Sigmoid colon (tissue), 6 donors: ENCODE measurements at regions not wholly inside any gene's neighbourhood (a gene's known extent, or its start where the extent isn't known, plus 50 kb on each side); places are given as distances from the start of the nearest gene placed in this dataset.

Experiments used
- DNase-seq: peaks from one replicate; pipeline ENCODE4 v3.0.0-alpha.2; 2019
- H3K27ac ChIP-seq, 4 donors: fragments of 200-600 bp; sonication (generic); one replicate each; pipeline ENCODE4 v1.5.1; 2016 to 2019; ENCODE audit warnings: mild to moderate bottlenecking in 1 of 4
- H3K27me3 ChIP-seq, 3 donors: fragments of 200-600 bp; sonication (generic); one replicate each; pipeline ENCODE4 v1.5.1; 2019; ENCODE audit warnings: mild to moderate bottlenecking in 1 of 3
- H3K36me3 ChIP-seq, 4 donors: fragments of 200-600 bp; sonication (generic); one replicate each; pipeline ENCODE4 v1.5.1; 2016 to 2019
- H3K4me1 ChIP-seq, 4 donors: fragments of 200-600 bp; sonication (generic); one replicate each; pipeline ENCODE4 v1.5.1; 2017 to 2019
- H3K4me3 ChIP-seq, 4 donors: fragments of 200-600 bp; sonication (generic); one replicate each; pipeline ENCODE4 v1.5.1; 2017 to 2019; ENCODE audit warnings: mild to moderate bottlenecking in 2 of 4, moderate library complexity in 1 of 4
- H3K9me3 ChIP-seq, 4 donors: fragments of 200-600 bp in 3 of 4; sonication (generic) in 3 of 4; one replicate each; pipeline versions ENCODE4 v1.5.1 to v1.6.1; 2013 to 2019
- EP300 ChIP-seq, 4 donors: sonication (generic); formaldehyde crosslinking; IDR thresholded peaks; one replicate each; pipeline ENCODE4 v1.6.1; 2017; ENCODE audit warnings: antibody characterized with exemption in 4 of 4
- POLR2A ChIP-seq, 2 donors: fragments of 450-650 bp; IDR thresholded peaks; one replicate each; pipeline ENCODE4 v1.6.1; 2016; ENCODE audit warnings: antibody characterized with exemption in 2 of 2, mild to moderate bottlenecking in 2 of 2, moderate library complexity in 2 of 2
- POLR2AphosphoS5 ChIP-seq, 4 donors: sonication (generic); formaldehyde crosslinking; IDR thresholded peaks; one replicate each; pipeline ENCODE4 v1.6.1; 2017; ENCODE audit warnings: antibody characterized with exemption in 4 of 4
- WGBS, 2 donors: extraction: QIAGEN DNeasy Blood & Tissue Kit; methylation state at CpG; one replicate each; pipeline ENCODE4 v1.1.7; 2013; 5-methylcytosine and 5-hydroxymethylcytosine counted together
- intact Hi-C: fragments of 100-400 bp; cut with DNase I; formaldehyde crosslinking; loops from one replicate; pipeline ENCODE4 v1.15.1; 2023
- TF ChIP-seq, protein P1 (sequence below), 4 experiments: fragments of 450-650 bp in 3 of 4; fragments of 200-600 bp in 1 of 4; IDR thresholded peaks; one replicate each; pipeline ENCODE4 v1.5.1; 2016 to 2019; ENCODE audit warnings: antibody characterized with exemption in 4 of 4, mild to moderate bottlenecking in 3 of 4, moderate library complexity in 2 of 4
- donor health status: healthy with polysubstance abuse.
- donor health status: healthy.

DNA sequence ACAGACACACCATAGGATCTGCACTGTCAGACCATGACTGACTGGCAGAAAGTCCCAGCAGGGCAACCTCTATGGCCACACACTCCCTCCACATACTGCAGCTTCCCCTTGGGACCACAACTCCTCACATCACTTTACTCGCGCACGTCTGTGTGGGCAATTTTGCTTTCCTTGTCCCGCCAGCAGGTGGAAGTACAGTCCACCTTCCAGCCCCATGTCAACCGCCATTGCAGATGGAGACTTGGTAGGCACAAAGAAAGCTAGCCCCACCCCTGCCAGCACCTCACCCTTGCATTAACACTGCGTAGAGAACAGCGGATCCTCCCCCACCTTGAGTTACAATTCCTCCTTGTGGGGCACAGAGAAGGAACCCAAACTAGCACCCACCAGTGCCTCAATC is 74.4 kb upstream of the NAP1L2 start:
- no peak for DNase-seq
- no peak overlapping the region for H3K27ac ChIP-seq
- TF ChIP-seq POLR2AphosphoS5 (IDR thresholded peaks at IDR 0.05) = no peak
- no peak for TF ChIP-seq EP300 (IDR thresholded peaks at IDR 0.05)
- TF ChIP-seq POLR2A (IDR thresholded peaks at IDR 0.05) = no peak
- TF ChIP-seq, protein P1, sequence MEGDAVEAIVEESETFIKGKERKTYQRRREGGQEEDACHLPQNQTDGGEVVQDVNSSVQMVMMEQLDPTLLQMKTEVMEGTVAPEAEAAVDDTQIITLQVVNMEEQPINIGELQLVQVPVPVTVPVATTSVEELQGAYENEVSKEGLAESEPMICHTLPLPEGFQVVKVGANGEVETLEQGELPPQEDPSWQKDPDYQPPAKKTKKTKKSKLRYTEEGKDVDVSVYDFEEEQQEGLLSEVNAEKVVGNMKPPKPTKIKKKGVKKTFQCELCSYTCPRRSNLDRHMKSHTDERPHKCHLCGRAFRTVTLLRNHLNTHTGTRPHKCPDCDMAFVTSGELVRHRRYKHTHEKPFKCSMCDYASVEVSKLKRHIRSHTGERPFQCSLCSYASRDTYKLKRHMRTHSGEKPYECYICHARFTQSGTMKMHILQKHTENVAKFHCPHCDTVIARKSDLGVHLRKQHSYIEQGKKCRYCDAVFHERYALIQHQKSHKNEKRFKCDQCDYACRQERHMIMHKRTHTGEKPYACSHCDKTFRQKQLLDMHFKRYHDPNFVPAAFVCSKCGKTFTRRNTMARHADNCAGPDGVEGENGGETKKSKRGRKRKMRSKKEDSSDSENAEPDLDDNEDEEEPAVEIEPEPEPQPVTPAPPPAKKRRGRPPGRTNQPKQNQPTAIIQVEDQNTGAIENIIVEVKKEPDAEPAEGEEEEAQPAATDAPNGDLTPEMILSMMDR (IDR thresholded peaks at IDR 0.05) = no peak
- 80 to 81% methylated on average over 7 of the region's 7 CpGs for WGBS, 2 donors
- no peaks in the 10 kb centered on the region for H3K4me1 ChIP-seq
- intact Hi-C loops = no loop called here
- H3K36me3 ChIP-seq = no peaks in the 10 kb centered on the region
- no peaks in the 10 kb centered on the region for H3K9me3 ChIP-seq
- H3K27me3 ChIP-seq = no peaks in the 10 kb centered on the region
- H3K4me3 ChIP-seq = no peak overlapping the region

DNA sequence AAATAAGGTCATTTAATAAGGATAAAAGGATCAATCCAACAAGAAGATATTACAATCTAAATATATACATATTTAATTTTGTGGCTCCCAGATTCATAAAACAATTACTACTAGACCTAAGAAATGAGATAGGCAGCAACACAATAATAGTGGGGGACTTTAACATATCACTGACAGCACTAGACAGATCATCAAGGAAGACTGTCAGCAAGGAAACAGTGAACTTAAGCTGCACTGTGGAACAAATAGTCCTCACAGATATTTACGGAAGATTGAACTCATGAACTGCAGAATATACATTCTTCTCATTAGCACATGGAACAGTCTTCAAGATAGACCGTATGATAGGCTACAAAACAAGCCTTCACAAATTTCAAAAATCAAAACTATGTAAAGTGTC is 56.1 kb upstream of the NAP1L2 start:
- Histone ChIP-seq H3K4me3 (no peak overlapping the region), H3K27me3 (no peaks in the 10 kb centered on the region), H3K36me3 (no peaks in the 10 kb centered on the region), H3K27ac (no peak overlapping the region), H3K4me1 (no peaks in the 10 kb centered on the region), H3K9me3 (no peaks in the 10 kb centered on the region)
- intact Hi-C loops = no loop called here
- 77 to 91% methylated on average over 2 of the region's 2 CpGs for WGBS, 2 donors
- no peak for DNase-seq
- no peak for TF ChIP-seq EP300 (IDR thresholded peaks at IDR 0.05)
- no peak for TF ChIP-seq POLR2AphosphoS5 (IDR thresholded peaks at IDR 0.05)
- TF ChIP-seq, protein P1 (IDR thresholded peaks at IDR 0.05) = no peak
- no peak for TF ChIP-seq POLR2A (IDR thresholded peaks at IDR 0.05)

GRCh38 chrX:73268463-73268862 is 53.8 kb upstream of the NAP1L2 start:
- 77 to 90% methylated on average over 1 of the region's 1 CpG for WGBS, 2 donors
- Histone ChIP-seq H3K4me1 (no peaks in the 10 kb centered on the region), H3K36me3 (no peaks in the 10 kb centered on the region), H3K27ac (no peak overlapping the region), H3K9me3 (no peaks in the 10 kb centered on the region), H3K4me3 (no peak overlapping the region), H3K27me3 (no peaks in the 10 kb centered on the region)
- intact Hi-C loops = no loop called here
- TF ChIP-seq POLR2A (IDR thresholded peaks at IDR 0.05) (no peak), POLR2AphosphoS5 (IDR thresholded peaks at IDR 0.05) (no peak), EP300 (IDR thresholded peaks at IDR 0.05) (no peak)
- TF ChIP-seq, protein P1 (IDR thresholded peaks at IDR 0.05) = no peak
- no peak for DNase-seq

DNA sequence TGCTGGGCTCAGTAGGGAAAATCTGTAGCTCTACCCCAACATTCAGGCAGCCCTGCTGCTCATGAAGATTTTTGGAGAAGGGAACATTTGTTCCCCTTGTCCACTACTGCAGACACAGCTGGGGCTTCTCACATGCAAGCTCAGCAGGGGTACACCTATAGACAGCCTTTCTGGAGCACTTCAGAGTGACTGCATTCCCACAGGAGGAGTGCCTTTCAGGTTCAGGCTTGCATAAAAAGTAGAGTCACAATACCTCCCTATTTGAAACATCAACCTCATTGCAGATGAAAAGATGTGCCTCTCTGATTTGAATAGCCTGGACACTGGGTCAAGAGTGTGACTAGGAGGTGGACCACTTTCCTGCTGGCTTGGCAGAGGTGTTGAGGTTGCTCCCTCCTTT is 53.3 kb upstream of the NAP1L2 start:
- no peaks in the 10 kb centered on the region for H3K36me3 ChIP-seq
- no peaks in the 10 kb centered on the region for H3K4me1 ChIP-seq
- no peaks in the 10 kb centered on the region for H3K9me3 ChIP-seq
- intact Hi-C loops = no loop called here
- no peak overlapping the region for H3K4me3 ChIP-seq
- TF ChIP-seq POLR2AphosphoS5 (IDR thresholded peaks at IDR 0.05) (no peak), POLR2A (IDR thresholded peaks at IDR 0.05) (no peak), EP300 (IDR thresholded peaks at IDR 0.05) (no peak)
- TF ChIP-seq, protein P1 (IDR thresholded peaks at IDR 0.05) = no peak
- no peaks in the 10 kb centered on the region for H3K27me3 ChIP-seq
- DNase-seq = no peak
- H3K27ac ChIP-seq = no peak overlapping the region

DNA sequence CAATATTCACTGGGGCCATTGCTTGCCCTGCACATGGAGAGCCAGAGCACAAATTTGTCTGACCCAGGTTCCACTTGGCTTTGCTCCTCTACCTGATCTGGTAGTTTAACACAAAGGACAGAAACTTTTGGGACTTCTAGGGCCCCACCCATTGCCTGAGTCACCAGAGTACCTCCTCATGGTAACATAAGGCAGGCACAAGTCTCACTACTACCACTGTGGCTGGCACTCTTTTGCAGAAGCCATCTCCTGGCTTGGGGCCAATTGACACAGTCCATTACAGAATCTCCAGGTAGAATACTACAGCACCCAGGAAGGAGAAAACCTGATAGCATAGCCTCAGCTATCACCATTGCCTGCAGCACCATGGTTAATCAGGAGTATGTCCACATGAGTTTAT is 52.6 kb upstream of the NAP1L2 start:
- TF ChIP-seq POLR2AphosphoS5 (IDR thresholded peaks at IDR 0.05) = no peak
- no peak for TF ChIP-seq POLR2A (IDR thresholded peaks at IDR 0.05)
- TF ChIP-seq EP300 (IDR thresholded peaks at IDR 0.05) = no peak
- TF ChIP-seq, protein P1 (IDR thresholded peaks at IDR 0.05) = no peak
- no peaks in the 10 kb centered on the region for H3K9me3 ChIP-seq
- H3K27ac ChIP-seq = no peak overlapping the region
- no peak for DNase-seq
- intact Hi-C loops = no loop called here
- no peak overlapping the region for H3K4me3 ChIP-seq
- H3K4me1 ChIP-seq = no peaks in the 10 kb centered on the region
- no peaks in the 10 kb centered on the region for H3K36me3 ChIP-seq
- no peaks in the 10 kb centered on the region for H3K27me3 ChIP-seq
